HG02943 (cell line): ENCODE measurements at regions not wholly inside any gene's neighbourhood (a gene's known extent, or its start where the extent isn't known, plus 50 kb on each side); places are given as distances from the start of the nearest gene placed in this dataset.
A peak's percentile ranks its signal among the peaks of the same experiment; 100 is the strongest.

Source experiments
- ATAC-seq: cut with Tn5 transposase; IDR thresholded peaks from one replicate; pipeline ENCODE4 v1.9.1; 2021; ENCODE audit warnings: mild to moderate bottlenecking, low read depth, moderate library complexity; ENCODE audit not compliant: unreplicated experiment

DNA sequence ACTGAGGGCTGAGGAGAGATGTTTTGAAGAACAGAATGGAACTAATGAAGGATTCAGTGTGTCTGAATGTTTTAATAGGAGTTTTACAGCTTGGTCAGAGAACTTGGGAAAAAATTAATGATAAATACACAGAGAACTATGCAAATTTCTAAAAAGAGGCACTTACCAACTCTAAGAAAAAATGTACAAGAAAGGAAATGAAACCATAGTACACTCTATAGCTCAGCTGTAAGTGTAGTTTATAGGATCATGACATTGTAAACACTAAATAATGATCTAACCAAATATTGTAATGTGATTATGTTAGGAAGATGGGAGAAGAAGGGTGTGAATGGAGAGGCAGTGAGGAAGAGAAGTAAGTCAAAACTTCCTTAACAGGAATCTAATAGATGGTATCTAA lies 205.2 kb downstream of the SEC61B start:
- no peak for ATAC-seq

DNA sequence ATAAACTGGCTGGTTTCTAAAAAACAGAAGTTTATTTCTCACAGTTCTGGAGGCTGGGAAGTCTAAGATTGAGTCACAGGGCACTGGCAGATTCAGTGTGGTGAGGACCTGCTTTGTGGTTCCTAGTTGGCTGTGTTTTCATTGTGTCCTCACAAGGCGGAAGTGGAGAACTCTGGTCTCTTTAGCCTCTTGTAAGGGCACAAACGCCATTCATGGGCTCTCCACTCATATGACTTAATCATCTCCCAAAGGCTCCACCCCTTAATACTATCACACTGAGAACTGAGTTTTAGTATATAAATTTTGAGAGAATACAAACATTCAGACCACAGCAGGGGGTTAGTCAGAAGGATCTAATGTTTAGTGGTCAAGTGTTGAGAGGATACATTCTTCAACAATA lies 208.2 kb downstream of the SEC61B start:
- no peak for ATAC-seq

DNA sequence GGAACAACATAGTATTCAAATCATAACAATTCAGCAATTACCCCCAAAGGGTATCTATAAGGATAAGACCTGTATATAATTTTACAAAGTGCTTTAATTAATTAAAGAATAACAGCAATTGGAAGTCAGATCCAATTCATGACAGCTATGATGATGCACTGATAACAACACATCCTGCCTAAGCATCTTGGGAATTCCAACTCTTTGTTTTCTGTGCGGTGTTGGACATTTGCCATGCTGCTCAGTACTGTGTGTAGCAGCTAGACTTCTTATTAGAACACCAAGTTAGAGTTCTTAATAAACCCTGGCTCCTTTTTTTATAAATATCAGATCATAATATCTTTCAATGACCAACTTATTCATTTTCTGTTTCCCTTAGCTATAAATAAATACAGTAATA lies 209.0 kb downstream of the SEC61B start:
- ATAC-seq: no peak

DNA sequence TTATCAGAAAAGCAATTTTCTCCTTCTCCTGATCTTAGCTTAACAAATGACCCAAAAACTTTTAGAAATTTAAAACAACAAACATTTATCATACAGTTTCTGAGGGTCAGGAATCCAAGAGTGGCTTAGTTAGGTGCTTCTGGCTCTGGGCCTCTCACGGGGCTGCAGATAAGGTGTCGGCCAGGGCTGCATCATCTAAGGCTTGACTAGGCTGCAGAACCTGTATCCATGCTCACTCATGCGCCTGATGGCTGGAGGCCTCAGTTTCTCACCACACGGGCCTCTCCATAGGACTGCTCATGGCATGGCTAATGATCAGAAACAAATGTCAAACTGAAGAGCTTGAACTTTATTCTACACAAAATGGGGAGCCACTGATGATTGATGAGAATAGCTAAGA lies 210.0 kb downstream of the SEC61B start:
- no peak for ATAC-seq

DNA sequence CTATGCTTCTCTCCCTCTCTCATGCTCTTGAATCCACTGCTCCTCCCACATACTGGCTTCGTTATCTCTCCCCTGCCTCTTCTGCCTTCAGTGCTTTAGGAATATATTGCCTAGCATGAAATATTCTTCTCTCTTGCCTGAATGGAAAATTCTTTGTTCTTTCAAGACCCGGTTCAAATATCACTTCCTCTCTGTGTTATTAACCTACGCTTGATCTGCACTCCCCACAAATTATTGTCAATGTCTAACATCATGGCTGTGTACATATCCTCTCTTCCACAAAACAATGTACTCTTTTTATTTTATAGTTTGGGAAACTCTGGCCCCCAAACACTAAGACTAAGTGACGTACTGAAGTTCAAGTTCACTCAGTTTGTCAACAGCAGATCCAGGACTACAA lies 211.0 kb downstream of the SEC61B start:
- ATAC-seq: no peak

DNA sequence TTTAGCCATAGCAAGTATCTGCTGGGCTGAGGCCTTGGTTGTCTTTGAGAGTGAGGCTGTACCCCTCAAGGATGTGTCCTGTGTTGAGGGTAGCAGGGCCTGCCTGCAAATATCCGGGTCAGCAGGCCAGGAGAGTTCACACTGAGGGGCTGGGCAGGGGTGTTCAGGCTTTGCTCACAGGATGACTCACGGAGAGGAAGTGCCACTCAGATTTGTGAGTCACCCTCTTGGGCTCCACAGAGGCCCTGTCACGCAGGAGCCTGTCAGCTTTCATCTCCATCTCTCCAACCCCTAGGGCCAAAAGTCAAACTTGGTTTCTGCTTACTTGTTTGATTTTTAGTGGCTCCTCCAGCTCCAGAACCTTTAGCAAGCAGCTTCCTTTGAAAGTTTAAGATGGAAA lies 211.5 kb downstream of the SEC61B start:
- ATAC-seq: peak; percentile 97

DNA sequence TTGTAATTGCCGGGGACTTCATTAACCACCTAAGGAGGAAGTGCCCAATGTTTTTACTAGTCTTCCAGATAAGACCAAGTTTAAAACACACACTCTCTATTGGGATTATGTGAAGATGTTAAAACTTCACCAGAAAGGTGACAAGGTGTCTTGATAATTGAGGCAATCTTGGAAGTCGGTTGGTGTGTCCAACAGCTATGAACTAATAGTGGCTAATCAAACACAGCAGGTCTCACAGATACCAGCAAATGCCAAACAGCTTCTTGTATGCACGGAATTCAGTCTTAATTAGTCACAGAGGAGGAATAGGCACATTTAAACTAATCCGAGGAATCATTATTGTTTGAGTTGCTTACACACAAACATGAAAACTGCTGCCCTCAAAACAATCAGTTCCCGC lies 214.5 kb downstream of the SEC61B start:
- no peak for ATAC-seq

DNA sequence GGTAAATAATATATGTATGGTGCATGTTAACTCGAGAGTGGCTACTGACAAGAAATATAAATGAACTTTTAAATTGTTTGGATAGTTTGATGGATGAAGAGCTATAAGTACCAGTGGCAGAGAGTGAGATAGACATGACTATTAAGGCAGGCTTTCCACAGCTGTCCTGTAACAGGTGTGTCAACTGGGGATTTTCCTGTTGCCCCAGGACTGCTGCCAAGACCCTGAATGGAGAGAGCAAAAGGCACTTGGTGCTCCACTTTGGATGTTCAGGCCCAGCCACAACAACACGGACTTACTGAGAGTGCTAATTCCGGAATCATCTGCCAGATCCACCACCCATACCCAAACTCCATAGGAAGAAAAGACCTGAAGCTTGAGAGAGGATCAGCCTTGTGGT lies 215.1 kb downstream of the SEC61B start:
- ATAC-seq: no peak

DNA sequence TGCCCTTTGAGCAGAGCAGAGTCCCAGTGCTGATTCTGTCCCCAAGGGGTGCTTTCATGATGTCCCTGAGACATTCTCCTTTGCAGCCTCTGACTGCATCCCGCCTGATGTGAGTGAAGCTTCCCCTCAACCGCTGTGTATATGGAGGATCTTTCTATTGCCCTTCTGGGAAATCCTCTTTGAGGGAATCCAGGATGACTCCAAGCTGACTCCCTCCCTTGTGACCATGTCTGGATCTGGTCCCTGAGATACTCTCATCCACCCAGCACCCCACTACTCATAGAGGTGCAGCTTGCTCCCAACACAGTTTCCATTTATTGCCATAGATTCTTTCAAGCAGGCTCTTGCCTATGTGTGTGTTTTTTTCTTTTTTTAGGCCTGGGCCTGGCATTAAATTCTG lies 216.5 kb downstream of the SEC61B start:
- ATAC-seq: no peak

DNA sequence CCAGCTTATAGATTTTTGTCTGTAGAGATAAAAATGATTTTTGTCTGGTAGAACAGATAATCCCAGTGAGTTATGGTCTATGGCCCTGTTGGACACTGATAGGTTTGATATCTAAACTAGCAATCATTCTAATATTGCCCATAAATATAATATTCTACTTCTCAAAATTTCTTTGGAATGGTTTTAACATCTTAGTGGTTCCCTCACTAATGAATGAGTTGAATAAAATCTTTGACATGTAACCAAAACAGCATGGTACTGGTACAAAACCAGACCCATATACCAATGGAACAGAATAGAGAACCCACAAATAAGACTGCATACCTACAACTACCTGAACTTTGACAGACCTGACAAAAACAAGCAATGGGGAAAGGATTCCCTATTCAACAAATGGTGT lies 219.7 kb downstream of the SEC61B start:
- no peak for ATAC-seq

DNA sequence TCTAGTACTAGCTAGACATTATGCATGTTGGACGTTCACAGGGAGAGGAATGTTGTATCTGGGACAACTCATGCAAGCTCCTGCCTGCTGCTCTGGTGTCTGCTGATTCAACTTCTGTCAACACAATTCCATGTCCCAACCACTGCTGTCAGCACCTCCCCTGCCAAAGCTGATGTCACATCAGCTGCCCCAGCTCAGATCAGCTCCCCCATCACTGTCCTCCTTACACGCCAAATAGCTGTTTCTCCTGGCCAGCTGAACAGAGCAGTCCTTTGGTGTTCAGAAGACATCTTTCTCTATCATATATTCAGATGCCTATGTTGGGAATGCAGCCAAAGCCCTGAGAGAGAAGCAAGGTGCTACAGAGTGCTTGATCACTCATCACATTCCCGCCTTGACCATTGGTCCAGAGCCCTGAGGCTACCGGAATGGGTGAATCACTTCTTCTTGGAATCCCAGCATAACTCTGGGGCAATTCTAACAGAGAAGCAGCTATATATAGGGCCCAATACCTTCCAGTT lies 223.3 kb downstream of the SEC61B start:
- no peak for ATAC-seq

DNA sequence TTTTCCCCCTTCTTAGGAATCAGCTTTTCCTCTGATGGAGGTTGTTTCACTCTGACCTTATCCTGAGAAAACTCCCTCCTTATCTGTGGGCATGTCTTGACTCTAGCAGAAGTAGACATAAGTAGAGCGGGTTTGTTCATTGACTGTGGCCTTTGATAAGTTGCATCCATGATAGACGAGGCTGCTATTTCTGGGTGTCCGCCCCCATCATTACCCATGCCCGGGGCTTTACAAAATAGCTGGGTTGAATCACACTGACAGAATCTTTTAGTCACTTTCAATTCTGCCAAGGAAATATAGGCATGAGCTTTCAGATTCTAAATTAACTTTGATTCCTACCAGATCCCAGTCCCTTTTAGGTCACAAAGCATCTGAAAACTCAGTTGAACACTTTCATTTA lies 223.8 kb downstream of the SEC61B start:
- ATAC-seq: no peak

DNA sequence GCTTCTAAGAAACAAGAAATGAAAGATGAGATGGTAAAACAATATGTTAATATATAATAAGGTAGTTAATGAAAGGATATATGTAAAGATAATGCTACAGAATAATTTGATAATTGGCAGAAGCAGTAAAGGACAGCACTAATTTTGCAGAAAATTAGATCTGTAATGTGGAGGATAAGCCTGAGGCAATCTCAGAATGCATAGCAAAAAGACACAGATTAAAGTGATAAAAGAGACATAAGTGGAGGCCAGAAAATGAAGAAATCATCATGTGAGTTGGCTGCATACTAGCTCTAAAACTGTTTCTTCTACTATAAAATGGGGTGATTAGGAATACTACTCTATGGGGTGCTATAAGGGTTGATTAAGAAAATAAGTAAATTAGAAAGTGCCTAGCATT lies 225.9 kb downstream of the SEC61B start:
- ATAC-seq: no peak

DNA sequence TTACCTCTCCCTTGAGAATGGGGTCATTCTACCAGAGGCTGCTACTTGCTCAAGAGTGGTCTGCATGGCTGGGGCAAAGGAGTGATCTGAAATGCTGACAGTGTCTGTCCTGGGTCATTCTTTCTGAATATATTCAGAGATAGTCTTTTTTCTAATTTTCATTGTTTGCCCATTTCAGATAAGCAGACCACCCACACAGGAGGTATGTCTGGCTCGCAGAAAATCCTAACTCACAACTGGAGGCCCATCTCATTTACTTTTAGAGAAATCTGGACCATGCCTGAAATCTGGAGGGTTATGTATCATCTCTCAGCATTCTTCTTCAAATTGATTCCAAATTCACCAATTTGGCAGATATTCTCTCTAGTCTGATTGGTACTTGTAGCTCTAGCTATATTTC lies 227.6 kb downstream of the SEC61B start:
- no peak for ATAC-seq

DNA sequence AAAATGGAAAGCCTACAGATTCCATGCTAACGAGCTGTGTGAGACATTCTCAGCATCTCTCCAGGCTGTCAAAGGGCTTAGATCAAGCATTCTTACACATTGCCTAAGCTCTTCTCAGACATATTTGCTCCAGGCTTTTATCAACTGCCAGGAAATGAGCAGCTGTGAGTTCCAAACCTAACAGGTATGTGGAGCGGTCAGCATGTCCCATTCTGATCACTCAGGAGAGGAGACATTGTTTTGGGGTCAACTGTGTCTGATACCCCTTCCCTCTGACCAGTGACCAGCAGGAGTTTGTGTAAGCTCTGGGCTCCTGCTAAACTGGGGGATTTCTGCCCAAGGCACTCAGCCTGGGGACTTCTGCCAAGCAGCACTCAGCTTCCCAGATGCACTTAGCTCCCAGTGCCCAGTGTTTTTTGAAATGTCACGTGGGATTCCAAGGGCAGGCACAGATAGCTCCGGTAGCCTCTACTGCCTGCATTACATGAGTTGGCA lies 229.1 kb downstream of the SEC61B start:
- no peak for ATAC-seq

DNA sequence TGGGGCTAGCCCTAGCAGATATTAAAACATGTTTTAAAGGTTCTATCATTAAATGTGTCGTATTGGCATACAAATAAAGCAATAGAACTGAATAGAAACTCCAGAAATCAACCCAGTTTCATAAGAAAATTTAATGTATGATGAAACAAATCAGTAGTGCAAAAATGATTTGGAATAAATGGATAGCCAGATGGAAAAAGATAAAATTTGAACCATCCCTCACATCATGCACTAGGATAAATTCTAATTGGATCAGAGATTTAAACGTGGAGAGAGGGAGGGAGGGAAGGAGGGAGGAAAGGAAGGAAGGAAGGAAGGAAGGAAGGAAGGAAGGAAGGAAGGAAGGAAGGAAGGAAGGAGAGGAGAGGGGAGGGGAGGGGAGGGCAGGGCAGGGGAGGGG lies 235.3 kb downstream of the SEC61B start:
- ATAC-seq: no peak

DNA sequence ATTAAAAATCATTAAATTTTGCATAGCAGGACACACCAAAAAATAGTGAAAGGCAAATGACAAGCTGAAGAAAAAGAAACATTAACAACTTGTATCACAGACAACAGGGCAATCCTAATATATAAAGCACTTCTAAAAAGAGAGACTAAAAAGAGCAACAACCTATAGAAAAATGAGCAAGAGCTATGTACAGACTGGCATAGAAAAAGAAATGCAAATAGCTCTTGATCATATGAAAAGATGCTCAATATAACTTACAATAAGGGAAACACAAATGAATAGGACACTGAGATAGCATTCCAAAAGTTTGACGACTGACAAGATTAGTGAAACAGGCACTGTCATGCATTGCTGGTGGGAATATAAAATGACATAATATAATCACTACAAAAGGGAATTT lies 235.9 kb downstream of the SEC61B start:
- ATAC-seq: no peak

DNA sequence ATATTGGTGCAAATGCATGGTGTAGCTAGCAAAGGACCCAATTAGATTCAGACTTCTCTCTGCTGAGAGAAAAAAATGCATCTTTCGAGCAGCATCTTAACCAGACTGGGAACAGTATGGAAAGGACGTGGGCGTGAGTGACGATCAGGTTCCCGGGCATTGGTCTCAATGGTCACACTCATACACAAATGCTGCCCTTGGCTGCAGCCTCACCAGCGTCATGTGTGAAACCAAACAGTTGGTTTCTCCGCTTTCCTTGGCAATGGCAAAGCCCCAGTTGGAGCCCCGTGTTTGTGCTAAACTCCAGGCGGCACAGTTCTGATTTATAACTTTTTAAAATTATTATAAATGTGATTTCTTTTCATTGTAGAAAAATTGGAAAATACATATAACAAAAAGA lies 237.8 kb downstream of the SEC61B start:
- ATAC-seq: no peak

DNA sequence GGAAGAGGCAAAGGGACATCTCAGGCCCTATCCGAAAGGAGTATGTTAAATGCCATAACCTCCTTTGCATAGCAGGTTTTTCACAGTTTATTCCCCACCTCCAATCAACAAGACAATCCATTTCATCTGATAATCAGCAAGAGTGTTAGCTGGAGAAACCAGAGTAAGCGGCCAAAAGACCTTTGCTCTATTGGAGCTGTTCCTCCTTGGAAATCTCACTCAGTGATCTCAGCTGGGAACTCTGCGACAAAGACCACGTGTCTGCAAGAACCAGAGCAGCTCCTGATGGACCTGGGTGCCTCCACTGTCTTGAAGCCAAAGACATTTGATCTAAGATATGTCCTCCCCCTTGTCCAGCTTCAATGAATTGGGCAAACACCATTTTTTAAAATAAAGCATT lies 241.0 kb downstream of the SEC61B start:
- no peak for ATAC-seq

DNA sequence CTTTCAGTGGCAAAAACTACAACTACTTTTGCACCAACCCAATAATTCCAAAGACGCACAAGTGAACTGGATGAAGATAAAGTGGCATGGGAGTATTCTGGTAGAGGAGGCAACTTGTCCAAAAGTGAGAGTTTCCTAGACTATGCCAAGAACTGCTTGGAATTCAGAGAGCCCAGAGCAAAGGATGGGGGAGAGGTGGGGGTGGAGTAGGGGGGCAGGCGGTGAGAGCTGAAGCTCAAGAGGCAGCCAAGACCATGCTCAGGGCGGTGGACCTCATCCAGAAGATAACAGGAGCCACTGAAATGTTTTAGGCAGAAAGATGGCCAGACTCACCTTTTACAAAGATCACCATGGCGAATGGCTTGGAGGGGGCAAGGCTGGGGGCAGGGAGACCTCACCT lies 242.5 kb downstream of the SEC61B start:
- ATAC-seq: no peak

DNA sequence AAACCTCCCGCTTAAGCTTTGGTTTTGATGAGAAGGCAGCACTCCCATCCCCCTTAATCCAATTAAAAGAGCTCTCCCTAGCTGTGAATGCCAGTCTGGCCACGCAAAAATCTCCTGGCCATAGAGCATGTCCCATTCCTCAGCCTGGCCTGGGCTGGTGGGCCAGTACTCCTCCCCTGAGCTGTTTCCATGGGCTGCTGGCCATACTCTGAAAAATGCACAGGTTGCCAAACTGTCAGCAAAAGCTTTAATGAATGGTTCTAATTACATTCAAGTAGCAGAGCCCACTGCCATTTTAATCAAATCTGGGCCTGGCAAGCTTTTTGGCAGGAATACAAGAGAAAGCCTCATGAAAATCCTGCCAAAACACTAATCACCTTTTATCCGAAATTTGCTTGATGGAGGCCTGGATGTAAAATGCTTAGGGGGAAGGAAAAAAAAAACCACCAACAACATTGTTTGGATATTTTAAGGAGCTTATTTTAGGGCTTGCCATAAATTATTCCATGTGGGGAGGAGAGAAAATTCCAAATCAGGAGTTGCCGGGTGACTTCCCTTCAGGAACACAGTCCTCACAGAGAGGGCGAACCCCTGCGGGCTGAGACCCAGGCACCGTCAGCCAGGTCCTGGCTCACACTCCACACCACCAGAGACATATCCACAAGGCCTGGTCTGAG lies 243.3 kb downstream of the SEC61B start:
- no peak for ATAC-seq

DNA sequence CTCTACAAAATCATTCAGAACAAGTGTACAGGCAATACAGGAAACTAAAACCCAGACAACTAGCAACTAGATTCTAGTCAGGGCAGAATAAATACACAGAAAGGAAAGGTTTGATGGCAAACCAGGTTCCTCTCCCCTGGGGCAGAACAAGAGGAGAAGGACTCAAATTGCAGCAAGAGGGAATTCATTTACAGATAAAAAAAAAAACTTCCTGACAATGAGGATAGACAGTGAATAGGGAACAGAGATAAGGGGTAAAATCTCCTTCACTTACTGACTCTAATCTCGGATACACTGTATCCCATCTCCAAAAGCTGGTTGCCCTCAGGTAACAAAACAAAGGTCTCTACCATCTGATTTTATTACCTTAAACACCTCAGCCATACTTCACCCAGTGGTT lies 244.0 kb downstream of the SEC61B start:
- ATAC-seq: no peak

DNA sequence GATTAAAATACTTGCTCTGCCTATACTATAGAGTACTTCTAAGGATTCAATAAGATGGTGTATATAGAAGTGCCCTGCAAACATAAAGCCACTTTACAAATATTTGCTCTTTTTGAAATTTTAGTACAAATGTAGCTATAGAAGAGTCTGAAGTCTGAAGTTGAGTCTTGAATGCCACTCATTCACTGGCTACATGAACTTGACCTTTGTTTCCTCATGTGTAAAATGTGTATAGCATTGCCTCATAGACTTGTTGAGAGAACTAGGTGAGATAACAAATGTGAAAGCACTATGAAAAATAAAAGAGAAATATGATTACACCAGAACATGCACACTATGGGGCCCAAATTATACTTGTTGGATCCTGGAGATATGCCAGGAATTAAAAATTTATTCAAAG lies 244.7 kb downstream of the SEC61B start:
- ATAC-seq: no peak
